ENCODE measurements at regions not wholly inside any gene's neighbourhood (a gene's known extent, or its start where the extent isn't known, plus 50 kb on each side); places are given as distances from the start of the nearest gene placed in this dataset.
"Not testable (repeated sequence)": the region's sequence is repeated elsewhere in the genome, so short reads cannot be mapped to it uniquely, and the experiment has no call there.

DNA sequence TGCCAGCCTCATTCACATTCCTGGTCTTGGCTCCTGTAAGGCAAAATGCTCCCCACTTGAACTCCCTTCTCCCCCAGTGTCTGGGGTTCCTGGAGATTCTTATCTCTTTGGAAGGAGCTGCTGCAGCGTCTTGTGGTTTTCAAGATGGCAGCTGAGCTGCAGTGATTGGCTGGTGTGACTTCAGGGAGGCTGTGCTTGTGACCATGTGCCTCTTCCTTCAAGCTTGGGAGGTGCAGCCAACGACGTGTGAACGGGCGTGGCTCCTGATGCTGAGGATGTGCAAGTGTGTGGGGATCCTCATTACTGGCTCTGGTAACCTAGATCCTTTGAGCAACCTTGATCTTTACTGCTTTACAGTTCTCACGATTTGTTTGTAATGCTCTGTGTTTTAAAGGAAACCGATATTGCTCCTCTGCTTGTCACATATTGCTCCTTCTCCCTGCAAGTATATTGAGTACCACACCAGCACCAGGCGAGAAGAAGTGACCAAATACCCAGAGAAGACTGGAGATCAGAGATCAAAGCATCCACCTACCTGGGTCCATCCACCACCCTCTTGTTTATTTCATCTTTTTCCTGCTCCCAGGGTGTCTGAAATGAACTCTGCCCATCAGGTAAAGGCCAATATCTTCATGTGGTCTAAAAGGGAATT, 208.5 kb downstream of the FGF9 start:
- H3K4me3 ChIP-seq (ENCODE audit: low read length) = no peak overlapping the region
- H3K27me3 ChIP-seq (ENCODE audit: insufficient read depth, low read length) = no peaks in the 10 kb centered on the region
- H3K36me3 ChIP-seq (ENCODE audit: insufficient read depth, low read length) = no peaks in the 10 kb centered on the region
- WGBS = 91% methylated on average over 8 of the region's 8 CpGs
- H3K27ac ChIP-seq (ENCODE audit: low read depth, low read length) = no peak overlapping the region
- no peaks in the 10 kb centered on the region for H3K4me1 ChIP-seq (ENCODE audit: insufficient read depth, low read length)
- no peaks in the 10 kb centered on the region for H3K9me3 ChIP-seq (ENCODE audit: insufficient read depth, low read depth, low read length)
- no peak overlapping the region for H3K9ac ChIP-seq (ENCODE audit: low read depth, low read length)

DNA sequence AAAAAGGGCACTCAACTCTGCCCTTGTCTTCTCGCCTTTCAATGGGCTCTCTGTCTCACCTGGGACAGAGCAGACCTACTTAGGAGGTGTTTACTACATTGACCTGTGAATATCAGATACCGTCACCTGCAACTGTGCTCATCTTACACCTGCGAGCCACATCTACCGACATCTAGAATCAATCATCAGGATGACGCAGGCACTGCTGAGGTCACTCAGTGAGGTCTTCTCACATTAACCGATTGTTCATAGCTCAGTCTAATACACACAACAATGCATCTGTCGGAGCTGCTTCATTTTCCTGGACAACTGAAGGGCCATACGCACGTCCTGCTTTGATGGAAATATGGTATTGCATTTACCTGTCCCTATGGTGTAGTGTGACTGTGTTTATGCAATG, 211.9 kb downstream of the FGF9 start:
- H3K4me3 ChIP-seq (ENCODE audit: low read length) = no peak overlapping the region
- H3K4me1 ChIP-seq (ENCODE audit: insufficient read depth, low read length) = no peaks in the 10 kb centered on the region
- H3K9ac ChIP-seq (ENCODE audit: low read depth, low read length) = no peak overlapping the region
- H3K36me3 ChIP-seq (ENCODE audit: insufficient read depth, low read length) = no peaks in the 10 kb centered on the region
- H3K27ac ChIP-seq (ENCODE audit: low read depth, low read length) = no peak overlapping the region
- no peaks in the 10 kb centered on the region for H3K9me3 ChIP-seq (ENCODE audit: insufficient read depth, low read depth, low read length)
- no peaks in the 10 kb centered on the region for H3K27me3 ChIP-seq (ENCODE audit: insufficient read depth, low read length)
- 97% methylated on average over 9 of the region's 9 CpGs for WGBS

DNA sequence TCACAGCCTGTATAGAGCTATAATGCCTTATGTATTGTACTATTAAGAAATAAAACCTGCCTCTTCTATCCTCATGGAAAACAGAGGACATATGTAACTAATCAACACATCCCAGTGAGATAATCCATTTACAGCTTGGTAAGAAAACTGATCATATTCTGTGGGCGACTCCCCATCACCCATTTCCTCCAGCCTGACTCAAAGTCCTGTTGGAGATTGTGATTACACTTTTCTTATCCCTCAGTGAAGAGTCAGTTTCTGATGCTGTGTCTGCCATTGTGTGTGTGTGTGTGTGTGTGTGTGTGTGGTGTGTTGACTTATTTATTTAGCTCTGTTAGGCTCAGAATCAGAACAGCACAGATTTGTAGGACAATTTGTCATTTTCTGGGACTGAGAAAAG, 212.8 kb downstream of the FGF9 start:
- Histone ChIP-seq H3K27me3 (ENCODE audit: insufficient read depth, low read length) (no peaks in the 10 kb centered on the region), H3K27ac (ENCODE audit: low read depth, low read length) (no peak overlapping the region), H3K4me3 (ENCODE audit: low read length) (no peak overlapping the region), H3K4me1 (ENCODE audit: insufficient read depth, low read length) (no peaks in the 10 kb centered on the region), H3K9me3 (ENCODE audit: insufficient read depth, low read depth, low read length) (no peaks in the 10 kb centered on the region), H3K36me3 (ENCODE audit: insufficient read depth, low read length) (no peaks in the 10 kb centered on the region), H3K9ac (ENCODE audit: low read depth, low read length) (no peak overlapping the region)
- WGBS = 100% methylated on average over 1 of the region's 1 CpG

DNA sequence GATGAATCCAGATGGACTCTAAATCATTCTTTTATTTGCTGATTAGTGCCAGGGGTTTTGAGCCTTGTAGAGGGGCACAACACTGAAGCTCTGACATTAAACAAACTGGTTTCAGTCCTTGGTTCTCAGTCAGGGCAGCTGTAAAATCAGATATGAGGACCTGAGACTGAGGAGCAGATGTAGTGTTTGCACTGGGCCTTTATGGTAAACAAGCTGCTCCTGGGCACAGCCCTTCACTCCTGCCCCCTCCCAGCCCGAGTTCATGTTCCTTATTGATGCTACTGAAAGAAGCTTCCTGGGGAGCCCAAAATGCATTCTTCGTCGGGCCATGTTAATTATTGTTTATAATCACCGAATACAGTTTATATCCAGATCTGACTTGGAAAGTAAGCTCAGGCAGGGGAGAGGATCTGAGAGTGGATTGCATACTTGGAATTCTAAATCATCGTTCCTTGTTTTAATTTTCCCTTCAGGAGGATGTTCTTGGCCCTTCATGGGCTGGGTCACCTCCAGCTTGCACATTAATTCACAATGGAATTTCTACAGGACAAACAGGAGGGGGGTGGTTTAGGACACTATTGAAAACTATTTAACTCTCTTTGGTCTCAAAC, 213.5 kb downstream of the FGF9 start:
- 94% methylated on average over 5 of the region's 5 CpGs for WGBS
- Histone ChIP-seq H3K9me3 (ENCODE audit: insufficient read depth, low read depth, low read length) (no peaks in the 10 kb centered on the region), H3K4me1 (ENCODE audit: insufficient read depth, low read length) (no peaks in the 10 kb centered on the region), H3K36me3 (ENCODE audit: insufficient read depth, low read length) (no peaks in the 10 kb centered on the region), H3K4me3 (ENCODE audit: low read length) (no peak overlapping the region), H3K27me3 (ENCODE audit: insufficient read depth, low read length) (no peaks in the 10 kb centered on the region), H3K9ac (ENCODE audit: low read depth, low read length) (no peak overlapping the region), H3K27ac (ENCODE audit: low read depth, low read length) (no peak overlapping the region)

DNA sequence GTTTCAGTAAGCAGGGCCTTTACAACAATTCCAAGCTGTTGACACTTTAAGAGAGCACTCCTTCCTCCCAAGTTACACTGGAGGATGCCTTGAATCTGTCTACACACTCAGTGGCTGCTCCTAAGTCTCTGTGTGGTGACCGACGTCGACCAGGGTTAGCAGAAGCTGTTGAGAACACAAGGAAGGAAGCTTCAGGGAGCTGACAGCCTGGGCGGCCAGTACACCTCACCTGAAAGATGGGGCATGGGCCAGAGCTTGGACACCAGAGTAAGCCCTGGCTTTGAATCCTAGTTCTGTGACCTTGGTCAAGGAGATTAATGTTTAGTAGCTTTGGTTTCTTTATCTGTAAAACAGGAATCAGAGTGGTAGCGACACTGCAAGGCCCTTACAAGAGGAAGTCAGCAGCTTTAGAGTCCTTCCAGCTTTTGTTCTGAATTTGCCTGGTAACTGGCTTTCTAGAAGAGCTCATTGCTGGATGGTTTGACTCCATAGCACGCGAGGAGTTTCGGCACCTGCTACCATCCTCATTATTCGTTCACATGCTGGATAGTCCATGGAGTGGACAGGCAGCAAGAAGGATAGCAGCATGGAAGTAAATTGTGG, 214.2 kb downstream of the FGF9 start:
- no peaks in the 10 kb centered on the region for H3K27me3 ChIP-seq (ENCODE audit: insufficient read depth, low read length)
- H3K36me3 ChIP-seq (ENCODE audit: insufficient read depth, low read length) = no peaks in the 10 kb centered on the region
- no peaks in the 10 kb centered on the region for H3K9me3 ChIP-seq (ENCODE audit: insufficient read depth, low read depth, low read length)
- H3K4me1 ChIP-seq (ENCODE audit: insufficient read depth, low read length) = no peaks in the 10 kb centered on the region
- no peak overlapping the region for H3K27ac ChIP-seq (ENCODE audit: low read depth, low read length)
- 86% methylated on average over 9 of the region's 9 CpGs for WGBS
- no peak overlapping the region for H3K4me3 ChIP-seq (ENCODE audit: low read length)
- H3K9ac ChIP-seq (ENCODE audit: low read depth, low read length) = no peak overlapping the region

DNA sequence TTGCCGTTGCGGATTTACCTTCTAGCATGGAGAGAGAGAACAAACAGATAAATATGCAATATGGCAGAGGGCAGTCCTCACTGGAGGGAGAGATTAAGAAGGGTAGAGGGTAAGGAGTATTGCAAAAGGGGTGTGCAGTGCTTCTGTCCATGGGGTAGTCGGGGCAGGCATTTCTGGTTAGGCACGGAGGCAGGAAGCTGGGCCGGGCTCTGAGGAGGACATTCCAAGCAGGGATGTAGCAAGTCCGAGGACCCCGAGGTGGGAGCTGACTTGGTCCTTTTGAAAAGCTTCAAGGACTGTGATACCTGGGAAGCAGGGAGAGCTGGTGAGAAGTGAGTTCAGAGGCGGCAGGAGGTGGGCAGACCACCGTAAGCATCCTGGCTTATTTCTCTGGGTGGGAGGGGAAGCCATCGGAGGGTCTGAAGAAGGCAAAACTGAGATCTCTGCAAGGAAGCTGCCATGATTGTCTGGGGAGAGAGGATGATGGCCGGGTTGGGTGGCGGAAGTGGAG, 214.9 kb downstream of the FGF9 start:
- no peaks in the 10 kb centered on the region for H3K36me3 ChIP-seq (ENCODE audit: insufficient read depth, low read length)
- 95% methylated on average over 12 of the region's 12 CpGs for WGBS
- H3K27ac ChIP-seq (ENCODE audit: low read depth, low read length) = no peak overlapping the region
- H3K9me3 ChIP-seq (ENCODE audit: insufficient read depth, low read depth, low read length) = no peaks in the 10 kb centered on the region
- H3K27me3 ChIP-seq (ENCODE audit: insufficient read depth, low read length) = no peaks in the 10 kb centered on the region
- H3K4me1 ChIP-seq (ENCODE audit: insufficient read depth, low read length) = no peaks in the 10 kb centered on the region
- no peak overlapping the region for H3K4me3 ChIP-seq (ENCODE audit: low read length)
- H3K9ac ChIP-seq (ENCODE audit: low read depth, low read length) = no peak overlapping the region

DNA sequence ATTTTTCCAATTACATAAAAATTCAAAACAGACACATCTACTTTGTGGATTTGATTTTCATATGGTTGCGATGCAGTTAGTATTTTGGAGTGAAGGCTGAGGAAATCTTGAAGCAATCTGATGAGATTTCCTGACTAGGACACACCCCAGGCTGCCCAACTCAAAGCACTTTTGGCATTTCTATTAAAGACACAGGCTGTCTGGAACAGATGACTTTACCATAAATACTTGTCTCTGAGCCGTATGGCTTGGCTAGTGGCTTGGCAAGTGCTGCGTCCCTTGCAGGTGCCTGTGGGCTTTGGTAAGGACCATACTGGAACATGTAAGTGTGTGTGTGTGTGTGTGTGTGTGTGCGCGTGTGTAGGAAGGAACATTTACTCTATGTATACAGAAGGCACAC, 218.8 kb downstream of the FGF9 start:
- H3K9me3 ChIP-seq (ENCODE audit: insufficient read depth, low read depth, low read length) = no peaks in the 10 kb centered on the region
- H3K9ac ChIP-seq (ENCODE audit: low read depth, low read length) = no peak overlapping the region
- H3K27ac ChIP-seq (ENCODE audit: low read depth, low read length) = no peak overlapping the region
- no peaks in the 10 kb centered on the region for H3K36me3 ChIP-seq (ENCODE audit: insufficient read depth, low read length)
- H3K4me1 ChIP-seq (ENCODE audit: insufficient read depth, low read length) = no peaks in the 10 kb centered on the region
- no peak overlapping the region for H3K4me3 ChIP-seq (ENCODE audit: low read length)
- WGBS = 93% methylated on average over 3 of the region's 5 CpGs
- H3K27me3 ChIP-seq (ENCODE audit: insufficient read depth, low read length) = no peaks in the 10 kb centered on the region

DNA sequence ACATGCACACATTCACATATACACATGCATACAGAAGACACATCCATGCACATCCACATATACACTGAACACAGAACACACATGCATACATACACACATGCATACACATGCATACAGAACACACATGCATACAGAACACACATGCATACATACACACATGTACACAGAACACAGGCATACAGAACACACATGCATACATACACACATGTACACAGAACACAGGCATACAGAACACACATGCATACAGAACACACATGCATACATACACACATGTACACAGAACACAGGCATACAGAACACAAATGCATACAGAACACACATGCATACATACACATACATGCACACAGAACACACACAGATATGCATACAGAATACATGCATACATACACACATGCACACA, 219.3 kb downstream of the FGF9 start:
- not testable (repeated sequence) for H3K4me3 ChIP-seq (ENCODE audit: low read length); H3K9ac ChIP-seq (ENCODE audit: low read depth, low read length); H3K9me3 ChIP-seq (ENCODE audit: insufficient read depth, low read depth, low read length)

DNA sequence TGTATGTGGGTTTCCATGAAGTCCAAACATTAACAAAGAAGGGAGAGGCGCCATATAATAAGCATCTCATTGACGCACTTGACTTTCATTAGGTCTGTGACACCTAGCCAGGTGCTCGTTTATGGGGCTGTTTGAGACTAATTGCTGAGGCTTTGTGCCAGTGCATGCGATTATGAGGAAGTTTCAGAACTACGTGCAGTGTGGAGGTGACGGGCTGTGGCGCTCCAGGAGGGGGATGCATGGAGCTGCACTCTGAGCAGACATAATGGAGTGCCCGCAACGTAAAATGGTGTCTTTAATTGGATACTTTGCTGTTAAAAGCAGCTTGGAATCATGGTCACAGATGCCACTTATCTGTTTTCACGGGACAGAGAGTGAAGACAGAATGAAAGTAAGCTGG, 223.2 kb downstream of the FGF9 start:
- Histone ChIP-seq H3K27me3 (ENCODE audit: insufficient read depth, low read length) (no peaks in the 10 kb centered on the region), H3K4me3 (ENCODE audit: low read length) (no peak overlapping the region), H3K4me1 (ENCODE audit: insufficient read depth, low read length) (no peaks in the 10 kb centered on the region), H3K9me3 (ENCODE audit: insufficient read depth, low read depth, low read length) (no peaks in the 10 kb centered on the region), H3K9ac (ENCODE audit: low read depth, low read length) (no peak overlapping the region), H3K27ac (ENCODE audit: low read depth, low read length) (no peak overlapping the region), H3K36me3 (ENCODE audit: insufficient read depth, low read length) (no peaks in the 10 kb centered on the region)
- WGBS = 94% methylated on average over 10 of the region's 10 CpGs

More for the DNA sequence above, 219.3 kb downstream of the FGF9 start:
- H3K36me3 ChIP-seq (ENCODE audit: insufficient read depth, low read length); H3K27me3 ChIP-seq (ENCODE audit: insufficient read depth, low read length); H3K4me1 ChIP-seq (ENCODE audit: insufficient read depth, low read length); H3K27ac ChIP-seq (ENCODE audit: low read depth, low read length): not testable (repeated sequence)

DNA sequence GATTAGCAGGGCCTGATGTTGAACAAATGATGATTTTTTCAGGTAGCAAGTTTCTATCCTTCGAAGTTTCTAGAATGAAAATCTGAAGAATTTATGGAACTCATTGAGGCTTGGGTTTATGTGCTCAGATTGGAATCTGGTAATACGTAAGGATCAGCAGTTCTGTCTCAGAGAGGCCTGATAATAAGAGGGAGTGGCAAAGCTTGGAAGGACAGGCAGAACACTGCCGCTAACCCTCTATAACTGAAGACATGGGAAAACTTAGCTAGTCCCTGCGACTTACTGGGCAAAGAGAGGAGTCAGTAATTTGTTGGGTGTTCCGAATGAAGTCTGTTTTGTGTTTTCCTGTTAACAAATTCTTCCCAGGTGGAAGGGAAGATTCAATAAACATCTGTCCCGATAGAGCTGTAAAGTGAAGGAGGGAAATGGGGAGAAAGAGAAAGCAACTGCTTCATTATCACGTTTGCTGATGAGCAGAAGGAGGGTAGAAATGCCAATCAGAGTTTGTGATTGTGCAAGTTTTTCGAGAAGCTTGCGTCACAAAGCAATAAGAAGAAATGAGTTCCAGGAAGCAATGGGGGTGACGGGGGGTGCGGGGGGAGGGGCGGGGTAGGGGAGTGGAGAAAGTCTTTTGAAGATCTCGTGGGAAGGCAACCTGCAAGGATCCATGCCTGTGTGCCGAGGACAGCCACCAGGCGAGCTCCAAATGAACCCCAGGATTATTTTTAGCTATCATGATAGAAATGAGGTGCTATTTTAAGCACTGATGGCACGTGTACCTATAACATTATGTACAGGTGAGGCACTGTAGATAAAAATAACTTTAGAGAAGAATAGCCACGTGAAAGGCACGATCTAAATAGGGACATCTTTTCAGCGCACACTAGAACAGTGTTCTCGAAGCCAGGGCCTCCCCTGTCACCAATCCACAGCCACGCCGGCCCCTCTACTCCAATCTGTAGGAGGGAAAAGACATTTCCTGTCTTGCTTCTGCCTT, 224.1 kb downstream of the FGF9 start:
- no peaks in the 10 kb centered on the region for H3K9me3 ChIP-seq (ENCODE audit: insufficient read depth, low read depth, low read length)
- WGBS = 94% methylated on average over 22 of the region's 22 CpGs
- H3K4me3 ChIP-seq (ENCODE audit: low read length) = no peak overlapping the region
- H3K4me1 ChIP-seq (ENCODE audit: insufficient read depth, low read length) = no peaks in the 10 kb centered on the region
- no peak overlapping the region for H3K27ac ChIP-seq (ENCODE audit: low read depth, low read length)
- H3K9ac ChIP-seq (ENCODE audit: low read depth, low read length) = no peak overlapping the region
- H3K36me3 ChIP-seq (ENCODE audit: insufficient read depth, low read length) = no peaks in the 10 kb centered on the region
- no peaks in the 10 kb centered on the region for H3K27me3 ChIP-seq (ENCODE audit: insufficient read depth, low read length)

DNA sequence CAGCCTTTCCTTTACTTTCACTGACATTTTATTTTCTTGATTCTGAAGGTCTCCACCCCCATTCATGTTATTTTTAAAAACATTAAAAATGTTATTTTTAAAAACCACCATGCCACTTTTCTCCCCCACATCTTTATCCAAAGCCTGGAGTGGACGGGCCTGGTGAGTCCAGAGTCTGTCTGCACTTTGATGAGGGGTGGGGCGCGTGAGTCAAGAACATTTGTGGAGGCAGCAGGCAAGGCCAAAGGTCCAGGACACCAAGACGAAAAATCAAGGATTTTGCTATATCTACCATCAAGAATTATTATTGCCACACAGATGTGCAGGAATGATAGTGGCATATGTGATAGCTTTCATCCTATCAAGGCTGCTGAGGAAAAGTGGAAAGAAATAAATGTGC, 224.9 kb downstream of the FGF9 start:
- H3K4me3 ChIP-seq (ENCODE audit: low read length) = no peak overlapping the region
- no peak overlapping the region for H3K27ac ChIP-seq (ENCODE audit: low read depth, low read length)
- no peak overlapping the region for H3K9ac ChIP-seq (ENCODE audit: low read depth, low read length)
- WGBS = 100% methylated on average over 3 of the region's 4 CpGs
- H3K27me3 ChIP-seq (ENCODE audit: insufficient read depth, low read length) = no peaks in the 10 kb centered on the region
- H3K9me3 ChIP-seq (ENCODE audit: insufficient read depth, low read depth, low read length) = no peaks in the 10 kb centered on the region
- H3K36me3 ChIP-seq (ENCODE audit: insufficient read depth, low read length) = no peaks in the 10 kb centered on the region
- no peaks in the 10 kb centered on the region for H3K4me1 ChIP-seq (ENCODE audit: insufficient read depth, low read length)
